ENCODE measurements at regions not wholly inside any gene's neighbourhood (a gene's known extent, or its start where the extent isn't known, plus 50 kb on each side); places are given as distances from the start of the nearest gene placed in this dataset.

DNA sequence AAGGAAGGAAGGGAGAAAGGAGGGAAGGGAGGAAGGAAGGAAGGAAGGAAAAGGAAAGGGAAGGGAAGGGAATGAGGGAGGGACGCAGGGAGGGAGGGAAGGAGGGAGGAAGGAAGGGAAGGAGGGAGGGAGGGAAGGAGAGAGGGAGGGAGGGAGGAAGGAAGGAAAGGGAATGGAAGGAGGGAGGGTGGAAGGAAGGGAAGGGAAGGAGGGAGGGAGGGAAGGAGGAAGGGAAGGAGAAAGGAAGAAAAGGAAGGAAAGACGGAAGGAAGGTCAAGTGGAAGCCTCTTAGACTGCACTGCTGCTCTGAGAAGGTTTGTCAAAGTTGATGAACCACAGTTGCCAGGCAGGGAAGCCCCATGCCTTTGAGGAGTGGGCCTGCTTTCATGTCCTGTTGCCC is 324.3 kb upstream of the ZFP64 start:
- no peak for TF ChIP-seq POLR2AphosphoS5 (IDR thresholded peaks at IDR 0.05; ENCODE audit: low read depth, low read length)
- TF ChIP-seq POLR2A (IDR thresholded peaks at IDR 0.05; ENCODE audit: low read depth, low read length): no peak
- TF ChIP-seq POU2F2 (IDR thresholded peaks at IDR 0.05; ENCODE audit: low read depth, low read length): no peak
- no peak for TF ChIP-seq TAF1 (IDR thresholded peaks at IDR 0.05; ENCODE audit: low read depth, low read length)
- no peak for TF ChIP-seq SPI1 (IDR thresholded peaks at IDR 0.05; ENCODE audit: low read depth, low read length)
- TF ChIP-seq PAX5 (IDR thresholded peaks at IDR 0.05; ENCODE audit: insufficient read depth, low read length, severe bottlenecking): no peak
